SK-N-SH (cell line): ENCODE measurements at regions not wholly inside any gene's neighbourhood (a gene's known extent, or its start where the extent isn't known, plus 50 kb on each side); places are given as distances from the start of the nearest gene placed in this dataset.

Experiments used
- CTCF ChIA-PET: fragments of 300-600, 350-600 bp; formaldehyde crosslinking; extraction: SDS; loops from one replicate; lab custom pipeline; 2021; lab: Yijun Ruan, JAX
- POLR2A ChIA-PET: fragments of 350-600 bp; sonication (Branson Sonifier 250); formaldehyde crosslinking; extraction: SDS; loops from one replicate; lab custom pipeline; 2020; ENCODE audit warnings: antibody characterized with exemption, inconsistent platforms; lab: Yijun Ruan, JAX
- DNase-seq: peaks from one replicate; pipeline ENCODE4 v3.0.0; 2012
- H2AFZ ChIP-seq: fragments of 200-600 bp; sonication (generic); 2 replicates; pipeline ENCODE4 v1.8.1; 2016; ENCODE audit warnings: antibody characterized with exemption, mild to moderate bottlenecking, low read depth
- H3F3A ChIP-seq: fragments of 200-600 bp; sonication (generic); replicated peaks from 2 replicates; pipeline ENCODE3; 2016; ENCODE audit warnings: antibody characterized with exemption, mild to moderate bottlenecking; ENCODE audit not compliant: insufficient read depth
- H3K27ac ChIP-seq, 2 experiments: fragments of 200-500 bp in 1 of 2; fragments of 200-600 bp in 1 of 2; sonication (Bioruptor generic) in 1 of 2; sonication (generic), shearing (Covaris generic) in 1 of 2; 2 replicates each; pipeline versions ENCODE4 v1.5.1 to v1.6.1; 2014 to 2016; ENCODE audit warnings: low read depth in 2 of 2, inconsistent platforms in 1 of 2, low read length in 1 of 2, mild to moderate bottlenecking in 1 of 2, mixed read lengths in 1 of 2
- H3K27me3 ChIP-seq: fragments of 200-600 bp; sonication (generic), shearing (Covaris generic); 2 replicates; pipeline ENCODE4 v1.6.1; 2016; ENCODE audit warnings: mixed run types; ENCODE audit not compliant: insufficient read depth
- H3K36me3 ChIP-seq, 2 experiments: fragments of 200-500 bp in 1 of 2; fragments of 200-600 bp in 1 of 2; sonication (Bioruptor generic) in 1 of 2; sonication (generic) in 1 of 2; replicated peaks in 1 of 2; 2 replicates each; pipeline versions ENCODE3 to v1.5.1; 2014 to 2016; ENCODE audit warnings: low read length in 1 of 2, mild to moderate bottlenecking in 1 of 2; ENCODE audit not compliant: insufficient read depth in 2 of 2, control insufficient read depth in 1 of 2
- H3K4me1 ChIP-seq, 2 experiments: fragments of 200-500 bp in 1 of 2; fragments of 200-600 bp in 1 of 2; sonication (Bioruptor generic) in 1 of 2; sonication (generic), shearing (Covaris generic) in 1 of 2; 2 replicates each; pipeline versions ENCODE4 v1.5.1 to v1.6.1; 2014 to 2016; ENCODE audit warnings: low read depth in 1 of 2, low read length in 1 of 2, mixed run types in 1 of 2; ENCODE audit not compliant: insufficient read depth in 2 of 2, control insufficient read depth in 1 of 2
- H3K4me2 ChIP-seq: fragments of 200-600 bp; sonication (generic), shearing (Covaris generic); 2 replicates; pipeline ENCODE4 v1.6.1; 2017; ENCODE audit warnings: mixed run types
- H3K4me3 ChIP-seq, 2 experiments: fragments of 200-500 bp in 1 of 2; fragments of 200-600 bp in 1 of 2; sonication (Bioruptor generic) in 1 of 2; sonication (generic), shearing (Covaris generic) in 1 of 2; 2 replicates each; pipeline versions ENCODE4 v1.5.1 to v1.8.1; 2014 to 2016; ENCODE audit warnings: low read depth in 2 of 2, inconsistent platforms in 1 of 2, low read length in 1 of 2, mild to moderate bottlenecking in 1 of 2, mixed read lengths in 1 of 2, moderate library complexity in 1 of 2
- H3K79me2 ChIP-seq: fragments of 200-600 bp; sonication (generic); 2 replicates; pipeline ENCODE4 v1.8.1; 2017; ENCODE audit warnings: mild to moderate bottlenecking; ENCODE audit not compliant: insufficient read depth
- H3K9ac ChIP-seq: fragments of 200-600 bp; sonication (generic); 2 replicates; pipeline ENCODE4 v1.6.1; 2017; ENCODE audit warnings: mixed run types
- H3K9me2 ChIP-seq: fragments of 200-600 bp; sonication (generic); 2 replicates; pipeline ENCODE4 v1.6.1; 2017; ENCODE audit warnings: mixed run types
- H3K9me3 ChIP-seq: fragments of 200-600 bp; sonication (generic); 2 replicates; pipeline ENCODE4 v1.6.1; 2017; ENCODE audit warnings: mixed run types, mild to moderate bottlenecking, moderate library complexity
- H4K20me1 ChIP-seq: fragments of 200-600 bp; sonication (generic); 2 replicates; pipeline ENCODE4 v1.6.1; 2017; ENCODE audit warnings: mild to moderate bottlenecking, mixed run types; ENCODE audit not compliant: insufficient read depth
- CHD2 ChIP-seq: fragments of 150-350 bp; IDR thresholded peaks from 2 replicates; pipeline ENCODE4 v1.6.1; 2018; ENCODE audit warnings: low read length; ENCODE audit not compliant: partially characterized antibody
- ELF1 ChIP-seq: IDR thresholded peaks from 2 replicates; pipeline ENCODE4 v1.4.0; 2012
- EZH2phosphoT487 ChIP-seq: fragments of 200-600 bp; sonication (generic); IDR thresholded peaks from 2 replicates; pipeline ENCODE4 v1.6.1; 2017; ENCODE audit warnings: low read depth, mixed run types, mild to moderate bottlenecking, antibody characterized with exemption, moderate library complexity, borderline replicate concordance
- FOXM1 ChIP-seq: IDR thresholded peaks from 2 replicates; pipeline ENCODE4 v1.4.0; 2012; ENCODE audit warnings: low read depth, mild to moderate bottlenecking
- GABPA ChIP-seq: IDR thresholded peaks from 2 replicates; pipeline ENCODE4 v1.4.0; 2012; ENCODE audit warnings: low read depth, mild to moderate bottlenecking
- POLR2AphosphoS5 ChIP-seq: IDR thresholded peaks from 2 replicates; pipeline ENCODE4 v1.6.1; 2012; ENCODE audit warnings: low read depth, low read length
- RAD21 ChIP-seq: IDR thresholded peaks from 2 replicates; pipeline ENCODE4 v1.6.1; 2012; ENCODE audit warnings: mild to moderate bottlenecking, low read length
- RCOR1 ChIP-seq: fragments of 150-350 bp; IDR thresholded peaks from 2 replicates; pipeline ENCODE4 v1.6.1; 2017; ENCODE audit warnings: antibody characterized with exemption, low read length
- RXRA ChIP-seq: IDR thresholded peaks from 2 replicates; pipeline ENCODE4 v1.4.0; 2012; ENCODE audit warnings: low read depth, mild to moderate bottlenecking, borderline replicate concordance
- TEAD4 ChIP-seq: IDR thresholded peaks from 2 replicates; pipeline ENCODE4 v1.4.0; 2012; ENCODE audit warnings: mild to moderate bottlenecking, borderline replicate concordance; ENCODE audit not compliant: insufficient read depth
- YY1 ChIP-seq: IDR thresholded peaks from 2 replicates; pipeline ENCODE4 v1.4.0; 2012; ENCODE audit warnings: low read depth, mild to moderate bottlenecking
- WGBS: methylation state at CpG from one replicate; pipeline ENCODE4 v1.1.6; 2017; ENCODE audit warnings: low lambda C conversion rate; 5-methylcytosine and 5-hydroxymethylcytosine counted together
- TF ChIP-seq, protein P1 (sequence below): IDR thresholded peaks from 2 replicates; pipeline ENCODE4 v1.6.1; 2012; ENCODE audit warnings: mild to moderate bottlenecking, low read depth, low read length, moderate library complexity
- TF ChIP-seq, protein P2 (sequence below): fragments of 150-350 bp; IDR thresholded peaks from 2 replicates; pipeline ENCODE4 v1.6.1; 2016; ENCODE audit warnings: mild to moderate bottlenecking, low read depth, low read length
- TF ChIP-seq, protein P3 (sequence below): IDR thresholded peaks from 2 replicates; pipeline ENCODE4 v1.4.0; 2012; ENCODE audit warnings: low read depth
- TF ChIP-seq, protein P4 (sequence below): IDR thresholded peaks from 2 replicates; pipeline ENCODE4; 2012
- TF ChIP-seq, protein P5 (sequence below): fragments of 150-350 bp; IDR thresholded peaks from 2 replicates; pipeline ENCODE4 v1.6.1; 2017; ENCODE audit warnings: antibody characterized with exemption, low read length, low read depth, borderline replicate concordance

DNA sequence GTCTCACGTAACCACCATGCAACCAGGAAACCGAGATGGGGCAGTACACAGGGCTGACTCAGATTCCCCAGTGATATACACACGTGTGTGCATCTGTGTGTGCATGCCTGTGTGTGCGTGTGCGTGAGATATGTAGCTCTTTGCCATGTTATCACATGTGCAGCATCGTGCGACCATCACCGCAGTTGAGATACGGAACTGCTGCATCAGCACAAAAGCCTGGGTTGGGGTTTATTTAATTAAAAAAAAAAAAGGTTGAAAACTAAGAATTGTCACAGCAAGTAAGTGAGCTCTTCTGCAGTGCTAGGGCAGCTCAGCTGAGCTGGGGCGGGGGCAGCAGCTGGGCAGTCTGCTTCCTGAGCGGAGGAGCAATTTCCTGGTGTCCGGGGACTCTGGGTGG, 152.5 kb downstream of the RBFOX3 start (continued):
- TF ChIP-seq, protein P1, sequence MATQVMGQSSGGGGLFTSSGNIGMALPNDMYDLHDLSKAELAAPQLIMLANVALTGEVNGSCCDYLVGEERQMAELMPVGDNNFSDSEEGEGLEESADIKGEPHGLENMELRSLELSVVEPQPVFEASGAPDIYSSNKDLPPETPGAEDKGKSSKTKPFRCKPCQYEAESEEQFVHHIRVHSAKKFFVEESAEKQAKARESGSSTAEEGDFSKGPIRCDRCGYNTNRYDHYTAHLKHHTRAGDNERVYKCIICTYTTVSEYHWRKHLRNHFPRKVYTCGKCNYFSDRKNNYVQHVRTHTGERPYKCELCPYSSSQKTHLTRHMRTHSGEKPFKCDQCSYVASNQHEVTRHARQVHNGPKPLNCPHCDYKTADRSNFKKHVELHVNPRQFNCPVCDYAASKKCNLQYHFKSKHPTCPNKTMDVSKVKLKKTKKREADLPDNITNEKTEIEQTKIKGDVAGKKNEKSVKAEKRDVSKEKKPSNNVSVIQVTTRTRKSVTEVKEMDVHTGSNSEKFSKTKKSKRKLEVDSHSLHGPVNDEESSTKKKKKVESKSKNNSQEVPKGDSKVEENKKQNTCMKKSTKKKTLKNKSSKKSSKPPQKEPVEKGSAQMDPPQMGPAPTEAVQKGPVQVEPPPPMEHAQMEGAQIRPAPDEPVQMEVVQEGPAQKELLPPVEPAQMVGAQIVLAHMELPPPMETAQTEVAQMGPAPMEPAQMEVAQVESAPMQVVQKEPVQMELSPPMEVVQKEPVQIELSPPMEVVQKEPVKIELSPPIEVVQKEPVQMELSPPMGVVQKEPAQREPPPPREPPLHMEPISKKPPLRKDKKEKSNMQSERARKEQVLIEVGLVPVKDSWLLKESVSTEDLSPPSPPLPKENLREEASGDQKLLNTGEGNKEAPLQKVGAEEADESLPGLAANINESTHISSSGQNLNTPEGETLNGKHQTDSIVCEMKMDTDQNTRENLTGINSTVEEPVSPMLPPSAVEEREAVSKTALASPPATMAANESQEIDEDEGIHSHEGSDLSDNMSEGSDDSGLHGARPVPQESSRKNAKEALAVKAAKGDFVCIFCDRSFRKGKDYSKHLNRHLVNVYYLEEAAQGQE, result no peak
- TF ChIP-seq EZH2phosphoT487 (no peak), FOXM1 (no peak)
- TF ChIP-seq, protein P2, sequence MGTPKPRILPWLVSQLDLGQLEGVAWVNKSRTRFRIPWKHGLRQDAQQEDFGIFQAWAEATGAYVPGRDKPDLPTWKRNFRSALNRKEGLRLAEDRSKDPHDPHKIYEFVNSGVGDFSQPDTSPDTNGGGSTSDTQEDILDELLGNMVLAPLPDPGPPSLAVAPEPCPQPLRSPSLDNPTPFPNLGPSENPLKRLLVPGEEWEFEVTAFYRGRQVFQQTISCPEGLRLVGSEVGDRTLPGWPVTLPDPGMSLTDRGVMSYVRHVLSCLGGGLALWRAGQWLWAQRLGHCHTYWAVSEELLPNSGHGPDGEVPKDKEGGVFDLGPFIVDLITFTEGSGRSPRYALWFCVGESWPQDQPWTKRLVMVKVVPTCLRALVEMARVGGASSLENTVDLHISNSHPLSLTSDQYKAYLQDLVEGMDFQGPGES, result no peak

DNA sequence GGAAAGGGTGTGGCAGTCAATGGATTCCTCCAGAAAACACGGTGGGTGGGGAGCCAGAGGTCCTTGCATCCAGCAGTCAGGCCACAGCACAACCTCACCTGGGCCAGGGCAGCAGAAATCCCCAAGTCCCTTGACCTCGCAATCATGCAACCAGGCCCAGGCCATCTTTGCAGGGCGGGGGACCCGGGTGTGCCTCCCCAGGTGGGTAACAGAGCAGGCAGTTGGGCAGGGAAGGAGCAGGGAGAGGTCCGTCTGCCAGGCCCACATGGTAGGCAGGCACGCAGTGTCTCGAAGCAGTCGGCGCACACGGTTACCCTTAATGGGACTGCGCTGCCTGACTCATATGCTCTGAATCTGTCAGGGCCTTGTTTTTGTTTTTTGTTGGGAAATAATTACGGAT, 153.0 kb downstream of the RBFOX3 start:
- H3K27ac ChIP-seq, result no peak overlapping the region

More for the DNA sequence above, 153.0 kb downstream of the RBFOX3 start:
- POLR2A ChIA-PET, result no interaction called here
- Histone ChIP-seq H3K4me2 (no peak overlapping the region), H3K27me3 (no peaks in the 10 kb centered on the region), H3K79me2 (no peaks in the 10 kb centered on the region), H3K36me3 (no peaks in the 10 kb centered on the region), H3K4me1 (no peaks in the 10 kb centered on the region), H3F3A (no peaks in the 10 kb centered on the region), H2AFZ (no peak overlapping the region), H4K20me1 (no peaks in the 10 kb centered on the region), H3K4me3 (no peak overlapping the region), H3K9me3 (no peaks in the 10 kb centered on the region), H3K9ac (no peak overlapping the region), H3K9me2 (no peaks in the 10 kb centered on the region)
- CTCF ChIA-PET, result interaction anchor here (0.8 kb wide), 1 partner anchor 57 kb away, joined by 3 read pairs; no protein-coding TSS in a partner anchor
- WGBS, result 61% methylated on average over 12 of the region's 12 CpGs
- no peak for DNase-seq
- TF ChIP-seq TEAD4 (no peak), RCOR1 (no peak), GABPA (no peak), ELF1 (no peak), EZH2phosphoT487 (no peak), CHD2 (no peak), POLR2AphosphoS5 (no peak), RAD21 (no peak), YY1 (no peak), RXRA (no peak)
- TF ChIP-seq, protein P3, sequence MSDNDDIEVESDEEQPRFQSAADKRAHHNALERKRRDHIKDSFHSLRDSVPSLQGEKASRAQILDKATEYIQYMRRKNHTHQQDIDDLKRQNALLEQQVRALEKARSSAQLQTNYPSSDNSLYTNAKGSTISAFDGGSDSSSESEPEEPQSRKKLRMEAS, result no peak
- TF ChIP-seq, protein P4, sequence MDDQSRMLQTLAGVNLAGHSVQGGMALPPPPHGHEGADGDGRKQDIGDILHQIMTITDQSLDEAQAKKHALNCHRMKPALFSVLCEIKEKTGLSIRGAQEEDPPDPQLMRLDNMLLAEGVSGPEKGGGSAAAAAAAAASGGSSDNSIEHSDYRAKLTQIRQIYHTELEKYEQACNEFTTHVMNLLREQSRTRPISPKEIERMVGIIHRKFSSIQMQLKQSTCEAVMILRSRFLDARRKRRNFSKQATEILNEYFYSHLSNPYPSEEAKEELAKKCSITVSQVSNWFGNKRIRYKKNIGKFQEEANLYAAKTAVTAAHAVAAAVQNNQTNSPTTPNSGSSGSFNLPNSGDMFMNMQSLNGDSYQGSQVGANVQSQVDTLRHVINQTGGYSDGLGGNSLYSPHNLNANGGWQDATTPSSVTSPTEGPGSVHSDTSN, result no peak
- TF ChIP-seq, protein P5, sequence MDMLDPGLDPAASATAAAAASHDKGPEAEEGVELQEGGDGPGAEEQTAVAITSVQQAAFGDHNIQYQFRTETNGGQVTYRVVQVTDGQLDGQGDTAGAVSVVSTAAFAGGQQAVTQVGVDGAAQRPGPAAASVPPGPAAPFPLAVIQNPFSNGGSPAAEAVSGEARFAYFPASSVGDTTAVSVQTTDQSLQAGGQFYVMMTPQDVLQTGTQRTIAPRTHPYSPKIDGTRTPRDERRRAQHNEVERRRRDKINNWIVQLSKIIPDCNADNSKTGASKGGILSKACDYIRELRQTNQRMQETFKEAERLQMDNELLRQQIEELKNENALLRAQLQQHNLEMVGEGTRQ, result no peak
- TF ChIP-seq, protein P2, result no peak
- TF ChIP-seq, protein P1, result no peak
